ENCODE measurements at regions not wholly inside any gene's neighbourhood (a gene's known extent, or its start where the extent isn't known, plus 50 kb on each side); places are given as distances from the start of the nearest gene placed in this dataset.

GRCh38 chr16:55059146-55059545, 128.5 kb downstream of the IRX5 start:
- no peaks in the 10 kb centered on the region for H3K4me1 ChIP-seq (replicated peaks; ENCODE audit: insufficient read depth)
- H3K4me3 ChIP-seq, result no peak overlapping the region
- no peak for DNase-seq
- no peaks in the 10 kb centered on the region for H3K36me3 ChIP-seq (ENCODE audit: low read depth)
- BruUV-seq (replicated peaks), result no TSS peak
- no peaks in the 10 kb centered on the region for H3K9me2 ChIP-seq (ENCODE audit: insufficient read depth)
- intact Hi-C loops (cut with micrococcal nuclease; ENCODE audit: unreplicated experiment), result no loop called here
- POLR2A ChIA-PET (ENCODE audit: unreplicated experiment), result no interaction called here
- no peaks in the 10 kb centered on the region for H3K27me3 ChIP-seq (ENCODE audit: insufficient read depth, low read depth)
- no peaks in the 10 kb centered on the region for H4K20me1 ChIP-seq (ENCODE audit: insufficient read depth)
- no peaks in the 10 kb centered on the region for H3K79me2 ChIP-seq (ENCODE audit: low read depth)
- CTCF ChIA-PET, result no interaction called here
- TF ChIP-seq CTCF (conservative IDR thresholded peaks at IDR 0.05) (no peak), EZH2 (IDR thresholded peaks at IDR 0.05; ENCODE audit: low read depth) (no peak)
- no peak overlapping the region for H2AFZ ChIP-seq
- H3K27ac ChIP-seq, result no peak overlapping the region
- H3K4me2 ChIP-seq, result no peak overlapping the region
- no peaks in the 10 kb centered on the region for H3F3A ChIP-seq (ENCODE audit: insufficient read depth, low read depth)
- H3K9me3 ChIP-seq (ENCODE audit: insufficient read depth, low read depth), result no peaks in the 10 kb centered on the region; the same call in 1 of the 2 replicates

GRCh38 chr16:55061126-55061525, 130.5 kb downstream of the IRX5 start:
- no peaks in the 10 kb centered on the region for H4K20me1 ChIP-seq (ENCODE audit: insufficient read depth)
- no TSS peak for BruUV-seq (replicated peaks)

GRCh38 chr16:55062442-55062841, 131.8 kb downstream of the IRX5 start:
- no peak overlapping the region for H3K4me3 ChIP-seq
- H3K9me3 ChIP-seq (ENCODE audit: insufficient read depth, low read depth), result no peaks in the 10 kb centered on the region
- no peaks in the 10 kb centered on the region for H3K27me3 ChIP-seq (ENCODE audit: insufficient read depth, low read depth)
- CTCF ChIA-PET, result no interaction called here
- no peak overlapping the region for H3K4me2 ChIP-seq
- H3K27ac ChIP-seq, result no peak overlapping the region
- no peaks in the 10 kb centered on the region for H4K20me1 ChIP-seq (ENCODE audit: insufficient read depth)
- H3K36me3 ChIP-seq (ENCODE audit: low read depth), result no peaks in the 10 kb centered on the region
- no peaks in the 10 kb centered on the region for H3F3A ChIP-seq (ENCODE audit: insufficient read depth, low read depth)
- no peak overlapping the region for H2AFZ ChIP-seq
- H3K79me2 ChIP-seq (ENCODE audit: low read depth), result no peaks in the 10 kb centered on the region
- no TSS peak for BruUV-seq (replicated peaks)
- H3K9me2 ChIP-seq (ENCODE audit: insufficient read depth), result no peaks in the 10 kb centered on the region
- intact Hi-C loops (cut with micrococcal nuclease; ENCODE audit: unreplicated experiment), result no loop called here
- POLR2A ChIA-PET (ENCODE audit: unreplicated experiment), result no interaction called here
- no peak for TF ChIP-seq EZH2 (IDR thresholded peaks at IDR 0.05; ENCODE audit: low read depth)
- no peak for TF ChIP-seq CTCF (conservative IDR thresholded peaks at IDR 0.05)
- DNase-seq, result no peak
- H3K4me1 ChIP-seq (replicated peaks; ENCODE audit: insufficient read depth), result no peaks in the 10 kb centered on the region

More at GRCh38 chr16:55061126-55061525, 130.5 kb downstream of the IRX5 start:
- intact Hi-C loops (cut with micrococcal nuclease; ENCODE audit: unreplicated experiment), result no loop called here
- Histone ChIP-seq H3K27ac (no peak overlapping the region), H3K9me3 (ENCODE audit: insufficient read depth, low read depth) (no peaks in the 10 kb centered on the region; the same call in 1 of the 2 replicates), H3K4me2 (no peak overlapping the region), H3K4me3 (no peak overlapping the region), H2AFZ (no peak overlapping the region), H3K79me2 (ENCODE audit: low read depth) (no peaks in the 10 kb centered on the region), H3K36me3 (ENCODE audit: low read depth) (no peaks in the 10 kb centered on the region), H3K9me2 (ENCODE audit: insufficient read depth) (no peaks in the 10 kb centered on the region), H3F3A (ENCODE audit: insufficient read depth, low read depth) (no peaks in the 10 kb centered on the region), H3K4me1 (replicated peaks; ENCODE audit: insufficient read depth) (no peaks in the 10 kb centered on the region), H3K27me3 (ENCODE audit: insufficient read depth, low read depth) (no peaks in the 10 kb centered on the region)
- TF ChIP-seq EZH2 (IDR thresholded peaks at IDR 0.05; ENCODE audit: low read depth) (no peak), CTCF (conservative IDR thresholded peaks at IDR 0.05) (no peak)
- DNase-seq, result no peak
- ChIA-PET CTCF (no interaction called here), POLR2A (ENCODE audit: unreplicated experiment) (interaction anchor here (0.6 kb wide), 1 partner anchor 155 kb away, joined by 6 read pairs; no protein-coding TSS in a partner anchor)
